Right kidney (tissue), 1 donor: ENCODE measurements at regions not wholly inside any gene's neighbourhood (a gene's known extent, or its start where the extent isn't known, plus 50 kb on each side); places are given as distances from the start of the nearest gene placed in this dataset.

ENCODE experiments used
- DNase-seq: peaks from one replicate; pipeline ENCODE4 v3.0.0-alpha.2; 2016

DNA sequence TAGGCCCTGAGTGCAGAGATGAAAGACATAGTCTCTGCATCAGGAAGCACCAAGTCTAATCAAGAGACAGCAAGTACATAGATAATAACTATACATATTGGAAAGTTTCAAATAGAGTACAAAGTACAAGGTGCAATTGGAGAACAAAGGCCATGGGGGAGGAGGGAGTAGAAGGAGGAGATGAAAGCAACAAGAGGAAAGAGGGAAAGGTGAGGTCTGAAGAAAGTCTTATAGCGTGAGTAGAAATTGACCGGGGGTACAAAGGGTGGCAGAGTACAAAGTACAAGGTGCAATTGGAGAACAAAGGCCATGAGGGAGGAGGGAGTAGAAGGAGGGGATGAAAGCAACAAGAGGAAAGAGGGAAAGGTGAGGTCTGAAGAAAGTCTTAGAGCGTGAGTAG is 244.2 kb upstream of the JUN start:
- DNase-seq = no peak

- no peak for DNase-seq
These were observed 245.7 kb upstream of the JUN start for GRCh38 chr1:59029411-59030167.

- no peak for DNase-seq
These were observed 248.4 kb upstream of the JUN start for GRCh38 chr1:59032228-59032627.

- no peak for DNase-seq
These were observed 249.9 kb upstream of the JUN start for GRCh38 chr1:59033761-59034160.

DNA sequence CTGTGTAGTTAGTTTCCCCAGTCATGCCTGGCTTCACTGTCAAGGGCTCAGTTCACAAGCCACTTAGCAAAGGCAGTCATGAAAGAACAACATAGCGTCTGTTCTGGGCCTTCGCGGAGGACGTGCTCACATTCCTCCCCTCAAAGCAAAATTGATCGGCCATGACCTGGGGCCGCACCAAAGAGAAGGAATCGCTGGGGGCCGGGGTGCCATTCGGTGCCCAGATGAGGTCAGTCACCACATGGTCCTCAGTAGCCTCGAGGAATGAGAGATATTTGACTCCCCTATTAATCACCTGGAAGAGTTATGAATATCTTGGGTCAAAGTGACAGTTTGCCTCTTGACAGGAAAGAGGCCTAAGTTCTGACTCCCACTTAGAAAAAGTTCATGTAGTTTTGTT is 251.1 kb upstream of the JUN start:
- peak; percentile 56 for DNase-seq

GRCh38 chr1:59039551-59039950 is 255.7 kb upstream of the JUN start:
- no peak for DNase-seq

DNA sequence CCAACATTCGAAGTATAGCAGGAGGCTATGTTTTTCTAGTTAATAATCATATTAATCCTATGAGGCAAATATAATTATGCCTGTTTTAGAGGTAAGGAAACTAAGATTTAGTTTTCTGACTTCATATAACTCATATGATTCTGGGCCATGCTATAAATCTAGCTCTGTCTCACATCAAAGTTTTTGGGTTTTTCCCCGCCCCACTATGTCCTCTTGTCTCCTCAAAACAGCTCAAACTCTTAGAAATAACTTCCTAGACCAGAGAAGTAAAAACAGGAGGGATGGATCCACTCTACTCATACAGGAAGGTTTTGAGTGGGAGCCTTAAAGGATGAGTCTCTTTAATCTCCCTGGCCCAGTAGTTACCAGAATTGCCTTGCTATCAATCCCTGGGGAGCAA is 256.4 kb upstream of the FGGY start:
- no peak for DNase-seq

DNA sequence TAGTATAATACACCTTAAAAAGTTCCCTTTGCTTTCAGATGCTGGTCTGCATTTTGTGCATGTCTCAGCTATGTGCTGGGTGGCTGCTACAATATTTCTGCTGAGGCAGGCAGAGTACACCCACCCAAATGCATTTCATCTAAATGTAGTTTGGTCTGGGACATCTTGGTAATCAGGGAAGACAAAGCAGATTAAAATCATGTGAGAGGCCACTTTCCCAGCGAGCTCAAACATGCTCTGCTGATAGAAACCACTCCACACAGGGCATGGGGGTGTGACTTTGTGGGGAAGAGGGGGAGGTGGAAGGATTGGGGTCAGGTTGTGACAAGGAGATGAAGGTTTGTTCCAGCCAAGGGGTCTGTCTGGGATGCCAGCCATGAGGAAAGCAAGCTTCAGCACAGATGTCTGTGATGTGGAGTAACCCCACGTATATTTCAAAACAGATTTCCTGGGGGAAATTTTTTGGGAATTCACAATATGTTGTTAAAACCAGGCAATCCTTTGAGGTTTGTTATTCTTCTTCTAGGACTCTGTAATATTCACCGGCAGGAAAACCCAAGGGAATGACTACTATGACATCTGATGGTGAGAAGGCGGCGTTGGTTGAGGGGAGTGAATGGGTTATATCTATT is 255.1 kb upstream of the FGGY start:
- DNase-seq = no peak

DNA sequence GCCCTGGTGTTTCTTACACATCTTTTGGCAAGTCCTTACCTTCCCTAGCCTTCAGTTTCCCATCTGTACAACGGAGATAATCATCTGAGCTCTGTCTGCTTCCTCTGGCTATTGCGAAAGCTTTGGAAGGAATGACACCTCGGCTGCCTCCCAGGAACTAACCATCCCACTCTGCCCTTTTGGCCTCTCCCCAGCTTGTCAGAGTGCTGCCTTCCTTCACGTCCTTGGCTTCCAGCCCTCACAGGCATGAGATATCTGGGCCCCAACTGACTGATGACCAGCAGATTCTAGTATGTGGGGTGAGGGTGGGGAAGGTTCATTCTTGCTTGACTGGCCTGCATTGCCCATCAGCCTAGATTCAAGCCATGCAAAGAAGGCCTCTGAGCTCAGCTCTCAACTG is 253.1 kb upstream of the FGGY start:
- no peak for DNase-seq

DNA sequence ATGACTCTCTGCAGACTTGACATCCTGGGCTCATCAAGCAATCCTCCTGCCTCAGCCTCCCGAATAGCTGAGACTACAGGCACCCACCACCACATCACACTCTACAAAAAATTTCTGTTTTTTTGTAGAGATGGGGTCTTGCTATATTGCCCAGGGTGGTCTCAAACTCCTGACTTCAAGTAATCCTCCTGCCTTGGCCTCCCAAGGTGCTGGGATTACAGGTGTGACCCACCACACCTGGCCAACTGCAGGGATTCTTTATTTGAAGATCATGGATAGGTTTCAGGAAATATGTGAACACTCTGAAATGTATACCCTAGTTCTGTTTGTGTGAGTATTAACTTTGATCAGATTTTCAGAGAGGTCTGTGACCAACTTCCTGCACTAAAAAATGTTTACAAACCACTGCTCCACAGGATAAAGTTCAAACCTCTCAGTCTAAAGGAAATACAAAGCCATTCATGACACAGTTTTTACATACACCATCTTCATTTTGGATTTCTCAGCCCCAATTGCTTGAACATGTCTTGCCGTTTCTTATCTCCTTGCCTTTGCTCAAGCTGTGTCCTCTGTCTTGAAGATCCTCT is 252.3 kb upstream of the FGGY start:
- no peak for DNase-seq

- DNase-seq = no peak
These were observed 251.8 kb upstream of the FGGY start for GRCh38 chr1:59045137-59045536.

DNA sequence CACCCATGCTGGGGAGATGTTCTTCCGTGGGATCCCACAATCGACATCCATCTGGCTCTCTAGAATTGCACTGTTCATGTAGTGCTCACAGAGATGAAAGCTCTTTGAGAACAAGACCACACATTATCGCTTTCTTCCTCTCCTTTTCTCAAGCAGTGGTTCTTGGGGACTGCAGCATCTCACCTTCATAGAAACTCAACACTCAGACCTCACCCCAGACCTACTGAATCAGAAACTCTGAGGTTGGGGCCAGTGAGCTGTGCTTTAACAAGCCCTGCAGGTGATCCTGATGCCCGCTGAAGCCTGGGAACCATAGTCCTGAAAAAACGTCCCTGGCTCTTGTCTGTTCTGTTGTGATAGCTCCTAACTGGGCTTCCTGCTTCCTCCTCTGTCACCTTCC is 251.3 kb upstream of the FGGY start:
- DNase-seq = no peak

- no peak for DNase-seq
These were observed 250.8 kb upstream of the FGGY start for GRCh38 chr1:59046134-59046533.

DNA sequence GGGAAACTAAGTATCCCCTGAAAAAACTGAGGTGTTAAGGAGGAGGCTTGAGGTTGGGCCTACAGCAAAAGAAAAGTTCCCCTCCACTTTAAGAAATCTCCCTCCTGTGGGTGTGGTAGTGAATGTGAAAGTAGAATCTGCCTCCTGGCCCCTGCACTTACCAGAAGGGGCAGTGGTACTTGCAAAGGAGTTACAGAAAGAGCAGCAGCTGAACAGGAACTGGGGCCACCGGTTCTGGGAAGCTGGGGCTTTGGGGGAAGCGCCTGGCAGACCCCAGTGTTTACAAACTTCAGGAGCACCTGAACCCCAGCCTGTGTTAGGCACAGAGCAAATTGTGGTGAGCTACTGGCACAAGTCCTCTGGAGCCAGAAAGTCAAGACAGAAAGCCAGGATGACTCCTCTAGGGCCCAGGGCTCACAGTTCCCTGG is 250.2 kb upstream of the FGGY start:
- DNase-seq = no peak

GRCh38 chr1:59051007-59051406 is 245.9 kb upstream of the FGGY start:
- no peak for DNase-seq

DNA sequence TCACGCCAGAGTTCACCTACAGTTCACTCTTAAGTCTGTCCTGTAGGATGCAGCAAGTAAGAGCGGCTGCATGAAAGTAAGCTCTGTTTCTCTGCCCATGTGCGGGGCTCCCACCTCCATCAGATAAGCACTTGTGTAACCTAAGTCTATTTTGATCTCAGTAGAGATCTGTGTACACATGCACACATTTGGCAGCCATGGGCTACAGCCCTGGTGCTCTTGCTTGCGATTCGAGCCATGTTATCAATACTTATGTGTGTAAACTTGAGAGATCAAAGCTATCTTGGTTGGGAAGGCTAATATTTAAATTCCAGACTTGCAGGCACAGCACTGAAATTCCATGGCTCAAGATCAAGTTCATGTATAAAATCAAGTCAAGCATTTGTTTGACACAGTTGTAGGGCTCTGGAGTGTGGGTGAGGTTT is 244.7 kb upstream of the FGGY start:
- no peak for DNase-seq

- DNase-seq = no peak
These were observed 242.7 kb upstream of the FGGY start for GRCh38 chr1:59054172-59054571.

DNA sequence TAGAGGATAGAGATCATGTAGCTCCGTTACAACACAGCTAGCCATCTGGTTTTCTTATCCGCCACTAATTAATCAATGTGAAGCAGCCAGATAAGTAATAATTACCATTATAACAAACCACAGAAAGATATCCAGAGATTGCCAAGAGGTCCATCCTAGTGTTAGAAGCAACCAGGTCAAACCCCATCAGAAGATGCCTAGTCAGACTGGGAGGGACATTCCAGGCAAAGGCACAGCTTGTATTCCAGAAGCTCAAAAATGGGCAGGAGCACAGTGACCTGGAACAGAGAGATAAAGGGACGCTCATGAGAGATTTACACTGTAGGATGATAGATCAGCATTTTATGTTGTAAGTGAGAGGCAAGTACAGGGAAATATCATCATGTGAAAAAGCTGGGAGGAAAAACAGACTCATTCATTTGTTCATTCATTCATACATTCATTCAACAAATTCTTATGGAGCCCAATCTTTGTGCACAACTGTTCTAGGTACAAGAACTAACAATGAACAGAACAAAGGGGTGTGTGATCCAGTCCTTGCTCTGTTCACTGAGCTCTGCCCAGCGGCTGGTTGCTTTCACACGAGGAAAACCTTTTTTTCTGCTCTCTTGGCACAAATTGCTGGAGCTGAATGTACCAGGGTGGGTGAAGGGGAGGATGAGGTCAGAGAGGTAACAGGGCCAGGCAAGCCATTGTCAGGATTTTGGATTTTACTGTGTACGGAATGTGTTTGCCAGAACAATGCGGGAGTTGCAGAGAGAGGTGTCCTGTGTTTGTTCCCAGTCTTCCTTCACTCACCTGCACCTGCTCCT is 240.8 kb upstream of the FGGY start:
- DNase-seq = no peak

DNA sequence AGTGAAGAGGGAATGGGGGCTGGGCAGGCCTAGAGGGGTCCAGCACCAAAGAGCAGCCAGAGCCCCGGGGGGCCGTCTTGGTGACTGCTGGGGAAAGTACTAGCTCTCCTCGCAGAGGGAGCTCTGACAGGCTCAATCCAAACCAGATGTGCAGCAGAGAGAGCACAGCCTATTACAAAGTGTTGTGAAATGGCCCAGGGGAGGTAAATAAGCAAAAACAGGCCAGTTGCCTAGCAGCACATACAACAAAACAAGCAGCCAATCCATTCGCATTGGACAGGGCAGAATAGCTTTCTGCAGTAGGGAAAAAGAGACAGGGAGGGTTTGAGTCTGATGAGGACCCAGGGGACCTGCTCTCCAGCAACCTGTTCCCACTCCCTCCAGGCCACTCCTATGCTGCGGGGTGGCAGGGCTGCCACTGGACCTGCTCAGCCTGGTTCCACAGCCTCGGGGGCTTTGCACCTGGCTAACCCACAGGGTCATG is 239.6 kb upstream of the FGGY start:
- peak; percentile 44 for DNase-seq

DNA sequence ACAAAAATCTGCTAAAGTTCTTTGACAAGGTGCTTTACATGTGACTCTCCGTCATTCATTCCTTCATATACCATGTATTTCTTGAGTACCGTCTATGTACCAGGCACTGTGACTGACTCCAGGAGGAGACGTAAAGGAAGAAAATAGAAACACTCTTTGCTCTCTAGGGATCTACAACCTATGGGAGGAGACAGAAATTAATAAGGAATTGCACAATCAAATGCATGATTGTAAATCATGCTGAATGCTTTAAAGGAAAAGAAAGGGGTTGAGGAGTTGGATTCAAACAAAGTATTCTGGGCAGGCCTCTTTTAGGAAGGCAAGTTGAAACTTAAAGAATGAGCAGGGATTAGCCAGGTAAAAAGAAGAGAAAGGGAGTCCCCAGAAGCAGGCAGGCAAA is 239.1 kb upstream of the FGGY start:
- DNase-seq = no peak

- DNase-seq = no peak
These were observed 238.0 kb upstream of the FGGY start for GRCh38 chr1:59058665-59059439.

- DNase-seq = no peak
These were observed 235.0 kb upstream of the FGGY start for GRCh38 chr1:59061876-59062275.
